Stomach (tissue), 8 donors: ENCODE measurements at regions not wholly inside any gene's neighbourhood (a gene's known extent, or its start where the extent isn't known, plus 50 kb on each side); places are given as distances from the start of the nearest gene placed in this dataset.

Experiments
- DNase-seq, 2 donors: peaks; one replicate each; pipeline versions ENCODE4 v3.0.0 to v3.0.0-alpha.2; 2013 to 2019
- H3K27ac ChIP-seq, 5 donors: fragments of 200-600 bp in 4 of 5; sonication (generic) in 4 of 5; one replicate each; pipeline ENCODE4 v1.5.1; 2013 to 2019; ENCODE audit warnings: mild to moderate bottlenecking in 1 of 5, moderate library complexity in 1 of 5
- H3K27me3 ChIP-seq, 3 donors: fragments of 200-600 bp; sonication (generic); one replicate each; pipeline ENCODE4 v1.5.1; 2017 to 2019; ENCODE audit warnings: mixed run types in 1 of 3
- H3K36me3 ChIP-seq, 4 donors: fragments of 200-600 bp; sonication (generic); 1 replicate in 3 of 4; 2 replicates in 1 of 4; pipeline ENCODE4 v1.5.1; 2016 to 2019
- H3K4me1 ChIP-seq, 4 donors: fragments of 200-600 bp; sonication (generic); one replicate each; pipeline ENCODE4 v1.5.1; 2016 to 2019
- H3K4me3 ChIP-seq, 4 donors: fragments of 200-600 bp; sonication (generic) in 3 of 4; one replicate each; pipeline ENCODE4 v1.5.1; 2016 to 2019; ENCODE audit warnings: mild to moderate bottlenecking in 1 of 4
- H3K9me3 ChIP-seq, 4 donors: fragments of 200-600 bp; sonication (generic); one replicate each; pipeline ENCODE4 v1.5.1; 2016 to 2019
- EP300 ChIP-seq: sonication (generic); formaldehyde crosslinking; IDR thresholded peaks from one replicate; pipeline ENCODE4 v1.6.1; 2017; ENCODE audit warnings: antibody characterized with exemption
- POLR2A ChIP-seq, 4 donors: fragments of 450-650 bp; IDR thresholded peaks; one replicate each; pipeline ENCODE4 v1.6.1; 2016; ENCODE audit warnings: antibody characterized with exemption in 4 of 4, control low read depth in 2 of 4, mild to moderate bottlenecking in 1 of 4, moderate library complexity in 1 of 4
- POLR2AphosphoS5 ChIP-seq, 3 donors: sonication (generic); formaldehyde crosslinking; IDR thresholded peaks; one replicate each; pipeline ENCODE4 v1.6.1; 2016; ENCODE audit warnings: antibody characterized with exemption in 3 of 3
- WGBS, 5 donors: extraction: QIAGEN DNeasy Blood & Tissue Kit in 3 of 5; methylation state at CpG; one replicate each; pipeline versions ENCODE4 v1.1.5 to v1.1.7; 2013 to 2018; 5-methylcytosine and 5-hydroxymethylcytosine counted together
- intact Hi-C: fragments of 100-400 bp; cut with DNase I; formaldehyde crosslinking; loops from one replicate; pipeline ENCODE4 v1.15.1; 2023; ENCODE audit warnings: low total_unique reads
- TF ChIP-seq, protein P1 (sequence below), 7 experiments: fragments of 450-650 bp in 4 of 7; fragments of 200-600 bp in 3 of 7; sonication (generic) in 3 of 7; IDR thresholded peaks; one replicate each; pipeline ENCODE4 v1.5.1; 2016 to 2019; ENCODE audit warnings: antibody characterized with exemption in 7 of 7, control low read depth in 2 of 7, mild to moderate bottlenecking in 1 of 7
- donor health status: healthy with polysubstance abuse.
- donor health status: Bipolar disorder and iron deficiency.
- donor health status: healthy.

DNA sequence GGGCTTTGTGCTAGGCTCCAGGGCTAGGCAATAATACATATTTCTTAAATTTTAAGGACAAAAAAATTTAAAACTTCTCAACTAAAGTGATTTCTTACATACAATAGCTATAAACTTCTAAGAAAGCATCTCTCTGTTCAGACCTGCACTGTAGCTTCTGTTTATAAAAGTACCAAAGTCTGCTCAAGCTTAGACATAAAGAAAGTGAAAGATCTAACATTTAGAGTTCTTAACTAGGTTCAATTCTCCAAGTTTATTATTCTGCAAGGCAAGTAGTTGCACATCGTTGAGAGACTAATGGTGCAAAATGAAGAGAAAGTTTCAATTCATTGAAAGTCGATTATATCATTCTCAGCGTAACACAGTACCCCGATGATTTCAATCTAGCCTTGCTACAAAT is 857.4 kb upstream of the HTR2C start:
- Histone ChIP-seq H3K27ac (no peak overlapping the region), H3K9me3 (peaks cover 0 to 14% (median 3%) of the 10 kb centered on the region in 4 donors), H3K4me3 (no peak overlapping the region), H3K27me3 (no peaks in the 10 kb centered on the region), H3K36me3 (no peaks in the 10 kb centered on the region), H3K4me1 (no peaks in the 10 kb centered on the region)
- no peak for DNase-seq
- 76 to 92% (median 88%) methylated on average over 4 of the region's 4 CpGs for WGBS, 5 donors
- TF ChIP-seq POLR2AphosphoS5 (IDR thresholded peaks at IDR 0.05), result no peak
- no peak for TF ChIP-seq EP300
- no peak for TF ChIP-seq POLR2A (IDR thresholded peaks at IDR 0.05)
- TF ChIP-seq, protein P1, sequence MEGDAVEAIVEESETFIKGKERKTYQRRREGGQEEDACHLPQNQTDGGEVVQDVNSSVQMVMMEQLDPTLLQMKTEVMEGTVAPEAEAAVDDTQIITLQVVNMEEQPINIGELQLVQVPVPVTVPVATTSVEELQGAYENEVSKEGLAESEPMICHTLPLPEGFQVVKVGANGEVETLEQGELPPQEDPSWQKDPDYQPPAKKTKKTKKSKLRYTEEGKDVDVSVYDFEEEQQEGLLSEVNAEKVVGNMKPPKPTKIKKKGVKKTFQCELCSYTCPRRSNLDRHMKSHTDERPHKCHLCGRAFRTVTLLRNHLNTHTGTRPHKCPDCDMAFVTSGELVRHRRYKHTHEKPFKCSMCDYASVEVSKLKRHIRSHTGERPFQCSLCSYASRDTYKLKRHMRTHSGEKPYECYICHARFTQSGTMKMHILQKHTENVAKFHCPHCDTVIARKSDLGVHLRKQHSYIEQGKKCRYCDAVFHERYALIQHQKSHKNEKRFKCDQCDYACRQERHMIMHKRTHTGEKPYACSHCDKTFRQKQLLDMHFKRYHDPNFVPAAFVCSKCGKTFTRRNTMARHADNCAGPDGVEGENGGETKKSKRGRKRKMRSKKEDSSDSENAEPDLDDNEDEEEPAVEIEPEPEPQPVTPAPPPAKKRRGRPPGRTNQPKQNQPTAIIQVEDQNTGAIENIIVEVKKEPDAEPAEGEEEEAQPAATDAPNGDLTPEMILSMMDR (IDR thresholded peaks at IDR 0.05), result no peak
- intact Hi-C loops, result no loop called here

DNA sequence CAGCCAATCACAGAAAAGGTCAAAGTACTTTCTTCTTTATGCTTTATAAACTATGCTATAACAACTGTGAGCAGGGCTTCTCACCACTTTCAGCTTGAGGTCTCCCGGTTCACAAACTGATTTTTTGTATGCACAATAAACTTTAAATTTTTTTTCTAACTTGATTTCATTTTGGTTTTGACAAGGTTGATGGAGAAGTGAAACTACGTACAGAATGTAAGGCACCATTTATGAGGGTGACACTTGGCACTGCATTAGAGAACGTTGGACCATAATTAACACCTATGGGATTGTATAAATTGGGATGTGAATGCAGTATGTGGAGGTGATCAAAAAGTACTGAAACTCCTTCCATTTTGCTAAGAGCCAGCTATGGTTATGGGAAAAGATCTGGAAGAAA is 857.9 kb upstream of the HTR2C start:
- Histone ChIP-seq H3K9me3 (peaks cover 0 to 9% (median 2%) of the 10 kb centered on the region in 4 donors), H3K27ac (no peak overlapping the region), H3K4me3 (no peak overlapping the region), H3K36me3 (no peaks in the 10 kb centered on the region), H3K27me3 (no peaks in the 10 kb centered on the region), H3K4me1 (no peaks in the 10 kb centered on the region)
- TF ChIP-seq POLR2A (IDR thresholded peaks at IDR 0.05) (no peak), POLR2AphosphoS5 (IDR thresholded peaks at IDR 0.05) (no peak), EP300 (no peak)
- TF ChIP-seq, protein P1 (IDR thresholded peaks at IDR 0.05), result no peak
- intact Hi-C loops, result no loop called here
- DNase-seq, result no peak
- WGBS, 5 donors, result 73 to 89% (median 83%) methylated on average over 3 of the region's 3 CpGs

DNA sequence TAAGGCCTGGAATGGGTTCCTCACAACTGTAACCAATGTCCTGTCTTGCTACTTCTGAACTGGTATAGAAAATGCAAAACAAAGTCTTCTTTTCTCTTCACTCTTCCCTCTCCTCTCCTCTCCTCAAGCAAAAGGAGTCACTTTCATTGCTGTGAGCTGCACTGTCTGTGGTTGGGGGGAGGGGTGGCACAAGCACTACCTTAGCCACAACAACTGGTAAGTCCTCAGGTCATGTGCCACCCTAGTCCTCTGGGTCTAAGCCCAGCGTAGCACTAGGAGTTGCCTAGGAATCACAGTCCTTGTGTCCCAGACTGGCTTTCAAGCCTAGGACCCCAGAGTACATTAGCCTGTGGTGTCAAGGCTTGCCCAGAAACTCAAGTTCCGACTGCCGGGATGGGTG is 859.3 kb upstream of the AMOT start:
- 84 to 96% (median 90%) methylated on average over 3 of the region's 3 CpGs; no CpG with 5 or more reads in 1 of the 5 donors for whole genome bisulfite sequencing, 5 donors
- TF ChIP-seq POLR2A (IDR thresholded peaks at IDR 0.05), result no peak
- TF ChIP-seq EP300, result no peak
- TF ChIP-seq POLR2AphosphoS5 (IDR thresholded peaks at IDR 0.05), result no peak
- TF ChIP-seq, protein P1 (IDR thresholded peaks at IDR 0.05), result no peak
- Histone ChIP-seq H3K4me3 (no peak overlapping the region), H3K27ac (no peak overlapping the region), H3K9me3 (peaks cover 0 to 10% (median 0%) of the 10 kb centered on the region in 4 donors), H3K27me3 (peaks cover 0 to 4% (median 0%) of the 10 kb centered on the region in 3 donors), H3K4me1 (no peaks in the 10 kb centered on the region), H3K36me3 (no peaks in the 10 kb centered on the region)
- DNase-seq, result no peak
- intact Hi-C loops, result no loop called here

DNA sequence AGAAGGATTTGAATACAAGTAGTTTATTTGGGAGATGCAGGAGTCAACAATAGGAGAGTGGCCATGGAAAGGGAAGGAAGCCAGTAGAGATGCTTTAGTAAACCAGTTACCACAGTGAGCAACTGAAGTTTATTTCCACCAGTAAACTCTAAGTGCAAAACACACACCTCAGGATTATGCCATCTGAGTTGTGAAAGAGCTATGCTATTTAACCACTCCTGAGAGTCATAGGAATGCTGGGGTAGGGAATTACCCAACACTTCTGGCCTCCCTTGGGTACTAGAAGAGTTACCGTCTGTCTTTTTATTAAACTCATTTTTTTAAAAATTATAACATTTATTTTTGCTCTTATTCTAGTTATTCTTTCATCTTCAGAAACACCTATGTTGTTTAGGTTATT is 834.6 kb upstream of the AMOT start:
- Histone ChIP-seq H3K27ac (no peak overlapping the region), H3K36me3 (no peaks in the 10 kb centered on the region), H3K4me3 (no peak overlapping the region), H3K27me3 (no peaks in the 10 kb centered on the region), H3K4me1 (no peaks in the 10 kb centered on the region), H3K9me3 (no peaks in the 10 kb centered on the region)
- no peak for DNase-seq
- intact Hi-C loops, result no loop called here
- TF ChIP-seq POLR2A (IDR thresholded peaks at IDR 0.05), result no peak
- TF ChIP-seq EP300, result no peak
- no peak for TF ChIP-seq POLR2AphosphoS5 (IDR thresholded peaks at IDR 0.05)
- TF ChIP-seq, protein P1 (IDR thresholded peaks at IDR 0.05), result no peak
- 63 to 100% (median 90%) methylated on average over 1 of the region's 1 CpG for WGBS, 5 donors
